Fibroblast of skin of left quadriceps (primary cell): ENCODE measurements at regions not wholly inside any gene's neighbourhood (a gene's known extent, or its start where the extent isn't known, plus 50 kb on each side); places are given as distances from the start of the nearest gene placed in this dataset.

ENCODE experiments used
- DNase-seq, 2 experiments: peaks; one replicate each; pipeline ENCODE4 v3.0.0-alpha.2; 2013; ENCODE audit warnings: low read depth in 2 of 2

- no peak for DNase-seq
Measured at GRCh38 chr16:79865918-79866317, 265.4 kb upstream of the MAF start.

- DNase-seq, result no peak
Measured at GRCh38 chr16:79864781-79865391, 264.3 kb upstream of the MAF start.

GRCh38 chr16:79864032-79864780, 263.7 kb upstream of the MAF start:
- DNase-seq, result no peak

- no peak for DNase-seq
Measured at GRCh38 chr16:79863128-79864031, 262.8 kb upstream of the MAF start.

- DNase-seq, result no peak
Measured at GRCh38 chr16:79862601-79863000, 262.1 kb upstream of the MAF start.

GRCh38 chr16:79856581-79856980, 256.0 kb upstream of the MAF start:
- DNase-seq, result no peak

GRCh38 chr16:79850348-79850747, 249.8 kb upstream of the MAF start:
- no peak for DNase-seq

GRCh38 chr16:79849119-79849518, 248.6 kb upstream of the MAF start:
- DNase-seq, result no peak

GRCh38 chr16:79848719-79849118, 248.2 kb upstream of the MAF start:
- no peak for DNase-seq

- DNase-seq, result no peak
Measured at GRCh38 chr16:79847569-79847968, 247.0 kb upstream of the MAF start.

GRCh38 chr16:79847101-79847500, 246.6 kb upstream of the MAF start:
- no peak for DNase-seq

GRCh38 chr16:79845734-79846135, 245.2 kb upstream of the MAF start:
- no peak for DNase-seq

GRCh38 chr16:79845033-79845733, 244.6 kb upstream of the MAF start:
- DNase-seq, result no peak

GRCh38 chr16:79844603-79845002, 244.1 kb upstream of the MAF start:
- no peak for DNase-seq

GRCh38 chr16:79843631-79844043, 243.1 kb upstream of the MAF start:
- no peak for DNase-seq

- DNase-seq, result no peak
Measured at GRCh38 chr16:79843145-79843544, 242.6 kb upstream of the MAF start.

- no peak for DNase-seq
Measured at GRCh38 chr16:79842197-79842596, 241.7 kb upstream of the MAF start.

GRCh38 chr16:79839466-79840341, 239.2 kb upstream of the MAF start:
- no peak for DNase-seq

- peak; percentile 37 for DNase-seq
Measured at GRCh38 chr16:79838496-79839259, 238.1 kb upstream of the MAF start.

- DNase-seq, result no peak
Measured at GRCh38 chr16:79836144-79836543, 235.6 kb upstream of the MAF start.
